GM23248 (cell line): ENCODE measurements at regions not wholly inside any gene's neighbourhood (a gene's known extent, or its start where the extent isn't known, plus 50 kb on each side); places are given as distances from the start of the nearest gene placed in this dataset.

Experiments
- EZH2 ChIP-seq: fragments of 200-600 bp; sonication (generic); IDR thresholded peaks from 2 replicates; pipeline ENCODE4 v1.6.1; 2018; ENCODE audit warnings: antibody characterized with exemption, mild to moderate bottlenecking; ENCODE audit not compliant: insufficient read depth, poor library complexity, severe bottlenecking
- EZH2phosphoT487 ChIP-seq: fragments of 200-600 bp; sonication (generic); IDR thresholded peaks from 2 replicates; pipeline ENCODE4 v1.6.1; 2018; ENCODE audit warnings: antibody characterized with exemption, moderate library complexity, mild to moderate bottlenecking, low read depth; ENCODE audit not compliant: insufficient read depth

DNA sequence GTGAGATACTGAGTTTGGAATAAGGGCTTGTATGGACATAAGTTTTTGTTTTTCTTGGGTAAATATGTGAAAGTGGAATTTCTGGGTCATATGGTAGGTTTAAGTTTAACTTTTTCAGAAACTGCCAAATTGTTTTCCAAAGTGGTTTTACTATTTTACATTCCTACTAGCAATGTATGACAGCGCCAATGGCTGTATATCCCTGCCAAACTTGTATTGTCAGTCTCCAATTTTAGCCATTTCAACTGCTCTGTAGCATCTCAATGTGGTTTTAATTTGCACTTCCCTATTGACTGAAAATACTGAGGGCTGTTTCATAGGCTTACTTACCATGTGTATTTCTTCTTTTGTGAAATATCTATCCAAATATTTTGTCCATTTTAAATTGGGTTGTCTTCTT, 90.5 kb upstream of the ZNF32 start:
- TF ChIP-seq EZH2 (no peak), EZH2phosphoT487 (no peak)
